Coronary artery (tissue), 2 donors: ENCODE measurements at regions not wholly inside any gene's neighbourhood (a gene's known extent, or its start where the extent isn't known, plus 50 kb on each side); places are given as distances from the start of the nearest gene placed in this dataset.

Experiments
- DNase-seq: peaks from one replicate; pipeline ENCODE4 v3.0.0-alpha.2; 2017; ENCODE audit warnings: low spot score
- H3K27ac ChIP-seq, 2 donors: fragments of 200-600 bp; sonication (generic); one replicate each; pipeline ENCODE4 v1.5.1; 2016 to 2019
- H3K4me3 ChIP-seq: fragments of 200-600 bp; sonication (generic); 2 replicates; pipeline ENCODE4 v1.5.1; 2016; ENCODE audit warnings: mild to moderate bottlenecking, moderate library complexity
- CTCF ChIP-seq: fragments of 200-600 bp; sonication (generic); IDR thresholded peaks from one replicate; pipeline ENCODE4 v1.5.1; 2019; ENCODE audit warnings: antibody characterized with exemption

- Histone ChIP-seq H3K4me3 (no peak overlapping the region), H3K27ac (no peak overlapping the region)
- DNase-seq, result no peak
- TF ChIP-seq CTCF, result no peak
Observed at GRCh38 chr15:94154255-94154654, 77.1 kb upstream of the MCTP2 start.

- TF ChIP-seq CTCF, result no peak
- Histone ChIP-seq H3K4me3 (no peak overlapping the region), H3K27ac (no peak overlapping the region)
- no peak for DNase-seq
Observed at GRCh38 chr15:94145046-94145445, 86.3 kb upstream of the MCTP2 start.

- no peak for DNase-seq
- Histone ChIP-seq H3K4me3 (no peak overlapping the region), H3K27ac (no peak overlapping the region)
- TF ChIP-seq CTCF, result no peak
Observed at GRCh38 chr15:94141802-94142201, 89.6 kb upstream of the MCTP2 start.

GRCh38 chr15:94135486-94136147 lies 95.7 kb upstream of the MCTP2 start:
- Histone ChIP-seq H3K4me3 (no peak overlapping the region), H3K27ac (no peak overlapping the region)
- no peak for DNase-seq
- no peak for TF ChIP-seq CTCF

- DNase-seq, result no peak
- no peak overlapping the region for H3K4me3 ChIP-seq
- no peak overlapping the region for H3K27ac ChIP-seq
- TF ChIP-seq CTCF, result no peak
Observed at GRCh38 chr15:94131875-94132274, 99.5 kb upstream of the MCTP2 start.

GRCh38 chr15:94130504-94130903 lies 100.9 kb upstream of the MCTP2 start:
- Histone ChIP-seq H3K27ac (no peak overlapping the region), H3K4me3 (no peak overlapping the region)
- no peak for DNase-seq
- TF ChIP-seq CTCF, result no peak

GRCh38 chr15:94127006-94127405 lies 104.4 kb upstream of the MCTP2 start:
- DNase-seq, result no peak
- no peak overlapping the region for H3K27ac ChIP-seq
- no peak for TF ChIP-seq CTCF

More at GRCh38 chr15:94127006-94127405, 104.4 kb upstream of the MCTP2 start:
- H3K4me3 ChIP-seq, result no peak overlapping the region
